ENCODE measurements at regions not wholly inside any gene's neighbourhood (a gene's known extent, or its start where the extent isn't known, plus 50 kb on each side); places are given as distances from the start of the nearest gene placed in this dataset.

DNA sequence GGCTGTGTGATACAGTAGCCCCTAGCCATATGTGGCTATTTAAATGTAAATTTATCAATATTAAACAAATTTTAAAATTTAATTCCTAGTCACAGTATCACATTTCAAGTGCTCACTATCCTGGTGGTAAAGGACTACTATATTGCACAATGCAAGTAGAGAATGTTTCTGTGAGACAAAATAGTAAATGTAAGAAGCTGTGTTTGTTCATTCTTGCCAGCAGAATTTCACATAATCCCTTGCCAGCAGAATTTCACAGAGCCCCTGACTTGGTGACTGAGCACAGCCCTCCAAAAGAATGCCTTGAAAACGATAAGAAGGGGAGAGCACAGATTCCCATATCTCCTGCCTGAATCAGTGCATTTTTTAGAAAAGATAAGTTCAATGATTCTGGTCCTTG is 75.9 kb upstream of the SELENOP start:
- TF ChIP-seq, protein P1, sequence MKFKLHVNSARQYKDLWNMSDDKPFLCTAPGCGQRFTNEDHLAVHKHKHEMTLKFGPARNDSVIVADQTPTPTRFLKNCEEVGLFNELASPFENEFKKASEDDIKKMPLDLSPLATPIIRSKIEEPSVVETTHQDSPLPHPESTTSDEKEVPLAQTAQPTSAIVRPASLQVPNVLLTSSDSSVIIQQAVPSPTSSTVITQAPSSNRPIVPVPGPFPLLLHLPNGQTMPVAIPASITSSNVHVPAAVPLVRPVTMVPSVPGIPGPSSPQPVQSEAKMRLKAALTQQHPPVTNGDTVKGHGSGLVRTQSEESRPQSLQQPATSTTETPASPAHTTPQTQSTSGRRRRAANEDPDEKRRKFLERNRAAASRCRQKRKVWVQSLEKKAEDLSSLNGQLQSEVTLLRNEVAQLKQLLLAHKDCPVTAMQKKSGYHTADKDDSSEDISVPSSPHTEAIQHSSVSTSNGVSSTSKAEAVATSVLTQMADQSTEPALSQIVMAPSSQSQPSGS (CRISPR knock-in tag; IDR thresholded peaks at IDR 0.05; ENCODE audit: borderline replicate concordance, low read depth), result no peak
- TF ChIP-seq CREB1 (CRISPR knock-in tag; IDR thresholded peaks at IDR 0.05) (no peak), SP1 (CRISPR knock-in tag; conservative IDR thresholded peaks at IDR 0.05) (no peak), JUN (CRISPR knock-in tag; IDR thresholded peaks at IDR 0.05) (no peak)

Measured in WTC11 (cell line).